ENCODE measurements at regions not wholly inside any gene's neighbourhood (a gene's known extent, or its start where the extent isn't known, plus 50 kb on each side); places are given as distances from the start of the nearest gene placed in this dataset.

- TF ChIP-seq CTCF (IDR thresholded peaks at IDR 0.05), result no peak
- no peak for TF ChIP-seq ZFX (IDR thresholded peaks at IDR 0.05; ENCODE audit: borderline replicate concordance)
Observed at GRCh38 chr11:70758206-70758605, 359.9 kb downstream of the CTTN start.
